K562 (cell line): ENCODE measurements at regions not wholly inside any gene's neighbourhood (a gene's known extent, or its start where the extent isn't known, plus 50 kb on each side); places are given as distances from the start of the nearest gene placed in this dataset.

Experiments
- ATAC-seq: fragments of 200-7000 bp; cut with Tn5 transposase; 3 replicates; pipeline ENCODE4 v1.9.1; 2020; ENCODE audit warnings: moderate library complexity
- BruUV-seq: library from RNA; stranded (reverse); fragments of 400-500 nt; replicated peaks from 2 replicates; lab custom pipeline; 2021; lab: Mats Ljungman, UMichigan
- CTCF ChIA-PET: fragments of 300-600 bp; formaldehyde crosslinking; extraction: SDS; loops from one replicate; lab custom pipeline; 2021; ENCODE audit warnings: low intra/inter-chr PET ratio; lab: Yijun Ruan, JAX
- POLR2A ChIA-PET: fragments of 300-600, 350-650 bp; sonication (Branson Sonifier 250); formaldehyde crosslinking; extraction: SDS; loops from one replicate; lab custom pipeline; 2021; ENCODE audit warnings: antibody characterized with exemption, inconsistent platforms; lab: Yijun Ruan, JAX
- DNase-seq, 4 experiments: peaks; one replicate each; pipeline versions ENCODE4 v3.0.0 to v3.0.0-alpha.2; 2011 to 2018; ENCODE audit warnings: low spot score in 3 of 4, mixed read lengths in 3 of 4; ENCODE audit errors: extremely low read depth in 1 of 4
- FAIRE-seq: peaks from 2 replicates; lab custom pipeline; 2011; peaks lifted over from hg19 to GRCh38; lab: Jason Lieb, UNC
- H2AFZ ChIP-seq: 2 replicates; pipeline ENCODE4 v1.6.0; 2011; ENCODE audit warnings: low read depth, low read length, control low read depth, inconsistent platforms
- H3K27ac ChIP-seq: fragments of 200-600 bp; 3 replicates; pipeline ENCODE4 v1.8.0; 2011; ENCODE audit warnings: low read depth, mild to moderate bottlenecking, control low read depth, inconsistent platforms, low read length, moderate library complexity, mixed read lengths; ENCODE audit errors: extremely low read depth
- H3K27me3 ChIP-seq, 2 experiments: fragments of 300-600 bp in 1 of 2; 2 replicates in 1 of 2; 3 replicates in 1 of 2; pipeline versions ENCODE4 v1.6.0 to v1.8.0; 2011; ENCODE audit warnings: inconsistent platforms in 2 of 2, low read length in 2 of 2, mild to moderate bottlenecking in 1 of 2, mixed read lengths in 1 of 2, moderate library complexity in 1 of 2; ENCODE audit not compliant: control insufficient read depth in 2 of 2, insufficient read depth in 2 of 2
- H3K36me3 ChIP-seq: fragments of 300-600 bp; 3 replicates; pipeline ENCODE4 v1.8.0; 2011; ENCODE audit warnings: mild to moderate bottlenecking, low read length, inconsistent platforms; ENCODE audit not compliant: control insufficient read depth, insufficient read depth
- H3K4me1 ChIP-seq, 2 experiments: fragments of 200-600 bp in 1 of 2; replicated peaks in 1 of 2; 2 replicates in 1 of 2; 3 replicates in 1 of 2; pipeline versions ENCODE4 v1.5.1 to v1.8.0; 2011; ENCODE audit warnings: inconsistent platforms in 2 of 2, low read length in 2 of 2, mild to moderate bottlenecking in 1 of 2, mixed read lengths in 1 of 2, moderate library complexity in 1 of 2; ENCODE audit not compliant: control insufficient read depth in 2 of 2, insufficient read depth in 2 of 2
- H3K4me2 ChIP-seq: 2 replicates; pipeline ENCODE4 v1.6.1; 2011; ENCODE audit warnings: low read length, control low read depth, inconsistent platforms, mixed read lengths; ENCODE audit not compliant: insufficient read depth
- H3K4me3 ChIP-seq: fragments of 200-600 bp; sonication (generic), shearing (Covaris generic); 2 replicates; pipeline ENCODE4 v1.5.1; 2016; ENCODE audit warnings: control low read depth, inconsistent platforms
- H3K79me2 ChIP-seq: fragments of 200-600 bp; 3 replicates; pipeline ENCODE4 v1.8.0; 2011; ENCODE audit warnings: low read length, inconsistent platforms; ENCODE audit not compliant: control insufficient read depth, insufficient read depth
- H3K9ac ChIP-seq, 2 experiments: 2 replicates each; pipeline versions ENCODE4 v1.6.0 to v1.6.1; 2011; ENCODE audit warnings: low read depth in 2 of 2, low read length in 2 of 2, control low read depth in 1 of 2, inconsistent platforms in 1 of 2, mild to moderate bottlenecking in 1 of 2, mixed read lengths in 1 of 2; ENCODE audit not compliant: insufficient read depth in 1 of 2
- H3K9me1 ChIP-seq: one replicate; pipeline ENCODE4 v1.6.0; 2011; ENCODE audit warnings: inconsistent platforms, mild to moderate bottlenecking, low read length, moderate library complexity; ENCODE audit not compliant: control insufficient read depth, insufficient read depth
- H3K9me3 ChIP-seq: replicated peaks from 2 replicates; pipeline ENCODE4 v1.5.1; 2011; ENCODE audit warnings: low read depth, low read length, inconsistent platforms; ENCODE audit not compliant: control insufficient read depth, insufficient read depth
- H4K20me1 ChIP-seq: replicated peaks from 2 replicates; pipeline ENCODE4 v1.6.1; 2011; ENCODE audit warnings: low read length, inconsistent platforms, mixed read lengths; ENCODE audit not compliant: control insufficient read depth, insufficient read depth
- ARID3B ChIP-seq: fragments of 250-450 bp; sonication (Bioruptor Pico); IDR thresholded peaks from 2 replicates; pipeline ENCODE4 v1.4.0; 2020; ENCODE audit warnings: borderline replicate concordance
- EHMT2 ChIP-seq: fragments of 450-650 bp; IDR thresholded peaks from 2 replicates; pipeline ENCODE4 v1.6.1; 2018; ENCODE audit warnings: antibody characterized with exemption
- HMGXB4 ChIP-seq: sonication (generic); formaldehyde crosslinking; IDR thresholded peaks from 2 replicates; pipeline ENCODE4 v1.8.1; 2023; ENCODE audit warnings: mild to moderate bottlenecking, missing genetic modification reagents
- KLF16 ChIP-seq: IDR thresholded peaks from 2 replicates; pipeline ENCODE4 v1.6.1; 2016; ENCODE audit warnings: antibody characterized with exemption
- MEF2D ChIP-seq: conservative IDR thresholded peaks from 2 replicates; pipeline ENCODE4 v1.6.1; 2016; ENCODE audit warnings: low read depth, missing genetic modification characterization, missing compliant biosample characterization
- MYNN ChIP-seq, 2 experiments: sonication (generic); formaldehyde crosslinking in 1 of 2; IDR thresholded peaks; 2 replicates each; pipeline versions ENCODE4 v1.5.0 to v1.6.1; 2016 to 2020; ENCODE audit warnings: antibody characterized with exemption in 1 of 2, missing genetic modification reagents in 1 of 2
- POLR2A ChIP-seq: fragments of 450-650 bp; conservative IDR thresholded peaks from 2 replicates; pipeline ENCODE4 v1.6.1; 2016
- TOE1 ChIP-seq, 2 experiments: fragments of 450-650 bp in 1 of 2; sonication (generic) in 1 of 2; formaldehyde crosslinking in 1 of 2; IDR thresholded peaks; 2 replicates each; pipeline versions ENCODE4 v1.7.1 to v1.8.0; 2016 to 2022; ENCODE audit warnings: borderline replicate concordance in 2 of 2, mild to moderate bottlenecking in 2 of 2, antibody characterized with exemption in 1 of 2, inconsistent platforms in 1 of 2, low read depth in 1 of 2, missing genetic modification reagents in 1 of 2, moderate library complexity in 1 of 2
- YBX1 ChIP-seq: fragments of 450-650 bp; IDR thresholded peaks from 2 replicates; pipeline ENCODE4 v1.7.1; 2016; ENCODE audit warnings: mild to moderate bottlenecking
- ZNF431 ChIP-seq: sonication (generic); formaldehyde crosslinking; IDR thresholded peaks from 2 replicates; pipeline ENCODE4 v1.8.0; 2022; ENCODE audit warnings: mild to moderate bottlenecking, missing genetic modification reagents
- ZNF57 ChIP-seq: fragments of 450-650 bp; formaldehyde crosslinking; IDR thresholded peaks from 2 replicates; pipeline ENCODE4 v1.4.0; 2020; ENCODE audit warnings: mild to moderate bottlenecking, moderate library complexity
- ZNF609 ChIP-seq: sonication (generic); formaldehyde crosslinking; IDR thresholded peaks from 2 replicates; pipeline ENCODE4 v1.8.1; 2023; ENCODE audit warnings: missing genetic modification reagents, mild to moderate bottlenecking, borderline replicate concordance
- ZNF780A ChIP-seq: fragments of 250-450 bp; sonication (Bioruptor Pico); IDR thresholded peaks from 2 replicates; pipeline ENCODE4 v1.5.0; 2021; ENCODE audit warnings: mild to moderate bottlenecking
- WGBS: fragments of 100-300 bp; shearing (Covaris generic); methylation state at CpG from one replicate; pipeline ENCODE4 v1.1.6; 2016; ENCODE audit warnings: low coverage, mixed read lengths; ENCODE audit not compliant: insufficient coverage; ENCODE audit errors: missing lambda C conversion rate; 5-methylcytosine and 5-hydroxymethylcytosine counted together
- in situ Hi-C: fragments of 300-500 bp; cut with MboI; formaldehyde crosslinking; loops from 4 replicates; pipeline ENCODE4 v1.15.0; 2018; ENCODE audit warnings: inconsistent platforms, mixed read lengths
- intact Hi-C: fragments of 100-400 bp; cut with micrococcal nuclease; formaldehyde crosslinking; loops from 2 replicates; pipeline ENCODE4 v1.14.2; 2022

- H4K20me1 ChIP-seq, result no peaks in the 10 kb centered on the region
- ChIA-PET CTCF (no interaction called here), POLR2A (no interaction called here)
- intact Hi-C loops (no loop called here), in situ Hi-C loops (no loop called here)
- BruUV-seq, result no TSS peak
- no peaks in the 10 kb centered on the region for H3K27me3 ChIP-seq
- H3K27ac ChIP-seq, result no peak overlapping the region
- H3K9me3 ChIP-seq, result no peaks in the 10 kb centered on the region; the same call in 1 of the 2 replicates
- WGBS, result 0% methylated on average over 1 of the region's 1 CpG
- H3K4me1 ChIP-seq, result no peaks in the 10 kb centered on the region
- no peaks in the 10 kb centered on the region for H3K79me2 ChIP-seq
- ATAC-seq (no peak), FAIRE-seq (no peak), DNase-seq (no peak)
- no peak overlapping the region for H2AFZ ChIP-seq
- no peak overlapping the region for H3K4me2 ChIP-seq
- H3K4me3 ChIP-seq, result no peak overlapping the region
- no peak overlapping the region for H3K9ac ChIP-seq
- no peaks in the 10 kb centered on the region for H3K9me1 ChIP-seq
- H3K36me3 ChIP-seq, result no peaks in the 10 kb centered on the region
- no peak for TF ChIP-seq ARID3B (CRISPR knock-in tag)
- no peak for TF ChIP-seq ZNF609 (CRISPR knock-in tag)
- TF ChIP-seq EHMT2, result no peak
- TF ChIP-seq MEF2D (tag), result no peak
- no peak for TF ChIP-seq KLF16
- TF ChIP-seq ZNF780A (CRISPR knock-in tag), result no peak
- no peak for TF ChIP-seq POLR2A
- no peak for TF ChIP-seq MYNN (IDR thresholded peaks at IDR 0.05)
- TF ChIP-seq MYNN (CRISPR knock-in tag; IDR thresholded peaks at IDR 0.05), result no peak
- no peak for TF ChIP-seq YBX1
- TF ChIP-seq TOE1 (IDR thresholded peaks at IDR 0.05; ENCODE audit: borderline replicate concordance), result no peak
- no peak for TF ChIP-seq TOE1 (CRISPR knock-in tag; IDR thresholded peaks at IDR 0.05; ENCODE audit: borderline replicate concordance, low read depth)
- no peak for TF ChIP-seq HMGXB4 (CRISPR knock-in tag)
- no peak for TF ChIP-seq ZNF431 (CRISPR knock-in tag)
- TF ChIP-seq ZNF57 (CRISPR knock-in tag), result no peak
These were observed 105.2 kb downstream of the MRPL39 start for GRCh38 chr21:25501996-25502665.
